A673 (cell line): ENCODE measurements at regions not wholly inside any gene's neighbourhood (a gene's known extent, or its start where the extent isn't known, plus 50 kb on each side); places are given as distances from the start of the nearest gene placed in this dataset.

ENCODE experiments used
- EZH2 ChIP-seq: fragments of 200-600 bp; sonication (generic); IDR thresholded peaks from 2 replicates; pipeline ENCODE4 v1.6.1; 2017; ENCODE audit warnings: borderline replicate concordance, low read depth, mild to moderate bottlenecking, mixed read lengths, antibody characterized with exemption, low read length; ENCODE audit not compliant: poor library complexity, severe bottlenecking
- TF ChIP-seq, protein P1 (sequence below): fragments of 300-800, 200-600 bp; sonication (generic); conservative IDR thresholded peaks from 2 replicates; pipeline ENCODE4 v1.5.1; 2017; ENCODE audit warnings: low read depth, mild to moderate bottlenecking, antibody characterized with exemption, low read length, moderate library complexity, mixed read lengths

DNA sequence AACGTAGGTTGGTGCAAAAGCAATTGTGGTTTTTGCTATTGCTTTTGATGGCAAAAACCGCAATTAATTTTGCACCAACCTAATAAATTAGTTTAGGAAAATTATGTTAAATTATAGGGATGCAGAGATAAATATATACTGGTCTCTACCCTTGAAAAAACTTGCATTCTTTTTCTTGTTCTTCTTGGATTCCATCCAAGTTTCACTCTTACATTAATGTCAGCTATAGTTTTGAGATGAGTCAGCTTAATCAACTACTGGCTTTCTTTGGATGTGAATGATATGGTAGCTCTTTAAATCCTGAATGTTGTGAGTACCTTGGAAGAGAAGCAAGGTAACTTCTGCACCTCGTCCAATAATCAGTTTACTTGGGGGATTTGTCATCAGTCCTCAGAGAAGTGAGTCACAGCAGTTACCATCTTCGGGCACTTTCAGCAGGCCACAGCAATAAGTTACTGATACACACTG lies 549.0 kb upstream of the ZNF608 start:
- TF ChIP-seq, protein P1, sequence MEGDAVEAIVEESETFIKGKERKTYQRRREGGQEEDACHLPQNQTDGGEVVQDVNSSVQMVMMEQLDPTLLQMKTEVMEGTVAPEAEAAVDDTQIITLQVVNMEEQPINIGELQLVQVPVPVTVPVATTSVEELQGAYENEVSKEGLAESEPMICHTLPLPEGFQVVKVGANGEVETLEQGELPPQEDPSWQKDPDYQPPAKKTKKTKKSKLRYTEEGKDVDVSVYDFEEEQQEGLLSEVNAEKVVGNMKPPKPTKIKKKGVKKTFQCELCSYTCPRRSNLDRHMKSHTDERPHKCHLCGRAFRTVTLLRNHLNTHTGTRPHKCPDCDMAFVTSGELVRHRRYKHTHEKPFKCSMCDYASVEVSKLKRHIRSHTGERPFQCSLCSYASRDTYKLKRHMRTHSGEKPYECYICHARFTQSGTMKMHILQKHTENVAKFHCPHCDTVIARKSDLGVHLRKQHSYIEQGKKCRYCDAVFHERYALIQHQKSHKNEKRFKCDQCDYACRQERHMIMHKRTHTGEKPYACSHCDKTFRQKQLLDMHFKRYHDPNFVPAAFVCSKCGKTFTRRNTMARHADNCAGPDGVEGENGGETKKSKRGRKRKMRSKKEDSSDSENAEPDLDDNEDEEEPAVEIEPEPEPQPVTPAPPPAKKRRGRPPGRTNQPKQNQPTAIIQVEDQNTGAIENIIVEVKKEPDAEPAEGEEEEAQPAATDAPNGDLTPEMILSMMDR = no peak
- TF ChIP-seq EZH2 = no peak
